ENCODE measurements at regions not wholly inside any gene's neighbourhood (a gene's known extent, or its start where the extent isn't known, plus 50 kb on each side); places are given as distances from the start of the nearest gene placed in this dataset.

DNA sequence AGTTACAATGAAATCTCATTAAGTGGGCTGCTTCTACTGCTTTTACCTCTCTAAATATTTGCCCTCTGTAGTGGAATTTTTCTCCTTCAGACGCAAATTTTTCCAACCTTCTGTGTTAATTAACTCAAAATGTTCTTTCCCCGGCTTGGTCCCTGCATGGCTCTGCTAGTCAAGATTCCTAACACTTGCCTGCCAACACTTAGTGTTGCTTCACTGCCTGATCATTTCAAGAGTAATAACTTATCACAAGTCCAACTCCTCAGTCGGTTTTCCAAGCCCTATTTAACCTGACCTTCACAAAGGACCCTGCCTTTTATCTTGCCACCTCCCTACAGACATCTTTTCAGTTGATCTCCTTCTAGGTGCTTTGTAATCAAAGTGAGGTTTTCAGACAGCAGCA is 142.7 kb downstream of the HRH4 start:
- Histone ChIP-seq H3K4me1 (ENCODE audit: control insufficient read depth in 1 of 2, insufficient read depth in 2 of 2, low read length in 2 of 2) (no peaks in the 10 kb centered on the region), H3K9me3 (replicated peaks in 1 of 2; ENCODE audit: control insufficient read depth in 1 of 2, insufficient read depth in 1 of 2, low read length in 2 of 2) (no peaks in the 10 kb centered on the region), H2AFZ (ENCODE audit: insufficient read depth, low read depth, low read length, poor library complexity, severe bottlenecking) (no peak overlapping the region), H3K79me2 (ENCODE audit: insufficient read depth, low read length) (no peaks in the 10 kb centered on the region), H3K9ac (ENCODE audit: insufficient read depth, low read length, poor library complexity, severe bottlenecking) (no peak overlapping the region), H3K4me3 (replicated peaks in 1 of 3; ENCODE audit: low read depth in 2 of 3, low read length in 3 of 3) (no peak overlapping the region), H3K27me3 (ENCODE audit: control insufficient read depth in 2 of 2, insufficient read depth in 2 of 2, low read length in 2 of 2) (no peaks in the 10 kb centered on the region), H3K36me3 (replicated peaks in 1 of 2; ENCODE audit: control insufficient read depth in 1 of 2, insufficient read depth in 2 of 2, low read length in 2 of 2) (no peaks in the 10 kb centered on the region), H4K20me1 (ENCODE audit: insufficient read depth, low read length) (no peaks in the 10 kb centered on the region), H3K4me2 (replicated peaks; ENCODE audit: extremely low read depth, low read length, poor library complexity, severe bottlenecking) (no peak overlapping the region), H3K27ac (ENCODE audit: low read depth in 1 of 2, low read length in 2 of 2) (no peak overlapping the region)
- no peak overlapping the region for H3K4me3 Mint-ChIP-seq
- no peaks in the 10 kb centered on the region for H3K36me3 Mint-ChIP-seq
- peaks cover 0 to 2% (median 2%) of the 10 kb centered on the region in 3 donors for H3K27me3 Mint-ChIP-seq (ENCODE audit: low read depth in 3 of 3)
- H3K9me3 Mint-ChIP-seq = no peaks in the 10 kb centered on the region
- TF ChIP-seq, protein P1, sequence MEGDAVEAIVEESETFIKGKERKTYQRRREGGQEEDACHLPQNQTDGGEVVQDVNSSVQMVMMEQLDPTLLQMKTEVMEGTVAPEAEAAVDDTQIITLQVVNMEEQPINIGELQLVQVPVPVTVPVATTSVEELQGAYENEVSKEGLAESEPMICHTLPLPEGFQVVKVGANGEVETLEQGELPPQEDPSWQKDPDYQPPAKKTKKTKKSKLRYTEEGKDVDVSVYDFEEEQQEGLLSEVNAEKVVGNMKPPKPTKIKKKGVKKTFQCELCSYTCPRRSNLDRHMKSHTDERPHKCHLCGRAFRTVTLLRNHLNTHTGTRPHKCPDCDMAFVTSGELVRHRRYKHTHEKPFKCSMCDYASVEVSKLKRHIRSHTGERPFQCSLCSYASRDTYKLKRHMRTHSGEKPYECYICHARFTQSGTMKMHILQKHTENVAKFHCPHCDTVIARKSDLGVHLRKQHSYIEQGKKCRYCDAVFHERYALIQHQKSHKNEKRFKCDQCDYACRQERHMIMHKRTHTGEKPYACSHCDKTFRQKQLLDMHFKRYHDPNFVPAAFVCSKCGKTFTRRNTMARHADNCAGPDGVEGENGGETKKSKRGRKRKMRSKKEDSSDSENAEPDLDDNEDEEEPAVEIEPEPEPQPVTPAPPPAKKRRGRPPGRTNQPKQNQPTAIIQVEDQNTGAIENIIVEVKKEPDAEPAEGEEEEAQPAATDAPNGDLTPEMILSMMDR (IDR thresholded peaks at IDR 0.05) = no peak
- H3K27ac Mint-ChIP-seq = no peak overlapping the region
- H3K4me1 Mint-ChIP-seq = no peaks in the 10 kb centered on the region
- 90% methylated on average over 2 of the region's 3 CpGs for WGBS (ENCODE audit: insufficient coverage)
- intact Hi-C loops (cut with micrococcal nuclease) = loop anchor here in 1 of 2 donors (10.0 kb wide), 1 partner anchor 122 kb away; no protein-coding TSS in a partner anchor
- DNase-seq = no peak

DNA sequence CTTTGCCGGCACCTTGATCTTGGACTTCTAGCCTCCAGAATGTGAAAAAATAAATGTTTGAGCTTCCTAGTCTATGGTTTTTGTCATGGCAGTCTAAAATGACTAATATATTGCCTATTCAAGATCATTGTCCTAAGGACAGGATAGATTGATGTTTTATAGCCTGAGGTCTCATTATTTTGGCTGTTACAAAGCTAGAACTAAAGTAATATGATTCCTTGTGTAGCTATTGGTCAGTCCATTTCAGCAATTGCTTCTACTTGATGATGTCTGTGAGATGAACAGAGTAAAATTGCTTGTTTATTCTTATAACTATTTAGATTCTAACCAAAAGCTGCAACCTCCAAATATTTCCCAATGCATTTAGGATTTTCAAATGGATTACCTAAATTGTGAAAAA is 145.0 kb downstream of the HRH4 start:
- no peaks in the 10 kb centered on the region for H3K4me1 ChIP-seq (ENCODE audit: control insufficient read depth in 1 of 2, insufficient read depth in 2 of 2, low read length in 2 of 2)
- intact Hi-C loops (cut with micrococcal nuclease) = loop anchor here in 1 of 2 donors (10.0 kb wide), 1 partner anchor 119 kb away; no protein-coding TSS in a partner anchor

More for the DNA sequence above, 145.0 kb downstream of the HRH4 start:
- H3K27me3 ChIP-seq (ENCODE audit: control insufficient read depth in 2 of 2, insufficient read depth in 2 of 2, low read length in 2 of 2) = no peaks in the 10 kb centered on the region
- no peak overlapping the region for H3K4me2 ChIP-seq (replicated peaks; ENCODE audit: extremely low read depth, low read length, poor library complexity, severe bottlenecking)
- Mint-ChIP-seq H3K27me3 (ENCODE audit: low read depth in 3 of 3) (peaks cover 0 to 4% (median 2%) of the 10 kb centered on the region in 3 donors), H3K36me3 (no peaks in the 10 kb centered on the region), H3K27ac (no peak overlapping the region), H3K4me1 (no peaks in the 10 kb centered on the region), H3K4me3 (no peak overlapping the region), H3K9me3 (no peaks in the 10 kb centered on the region)
- no peaks in the 10 kb centered on the region for H3K9me3 ChIP-seq (replicated peaks in 1 of 2; ENCODE audit: control insufficient read depth in 1 of 2, insufficient read depth in 1 of 2, low read length in 2 of 2)
- H3K9ac ChIP-seq (ENCODE audit: insufficient read depth, low read length, poor library complexity, severe bottlenecking) = no peak overlapping the region
- H3K36me3 ChIP-seq (replicated peaks in 1 of 2; ENCODE audit: control insufficient read depth in 1 of 2, insufficient read depth in 2 of 2, low read length in 2 of 2) = no peaks in the 10 kb centered on the region
- WGBS (ENCODE audit: insufficient coverage) = no CpG with 5 or more reads among the region's 1 CpG
- H3K79me2 ChIP-seq (ENCODE audit: insufficient read depth, low read length) = no peaks in the 10 kb centered on the region
- H2AFZ ChIP-seq (ENCODE audit: insufficient read depth, low read depth, low read length, poor library complexity, severe bottlenecking) = no peak overlapping the region
- H4K20me1 ChIP-seq (ENCODE audit: insufficient read depth, low read length) = no peaks in the 10 kb centered on the region
- H3K27ac ChIP-seq (ENCODE audit: low read depth in 1 of 2, low read length in 2 of 2) = no peak overlapping the region
- H3K4me3 ChIP-seq (replicated peaks in 1 of 3; ENCODE audit: low read depth in 2 of 3, low read length in 3 of 3) = no peak overlapping the region
- TF ChIP-seq, protein P1 (IDR thresholded peaks at IDR 0.05) = no peak
- DNase-seq = no peak

Data from CD14-positive monocyte (primary cell).